ENCODE measurements at regions not wholly inside any gene's neighbourhood (a gene's known extent, or its start where the extent isn't known, plus 50 kb on each side); places are given as distances from the start of the nearest gene placed in this dataset.
"Not testable (repeated sequence)": the region's sequence is repeated elsewhere in the genome, so short reads cannot be mapped to it uniquely, and the experiment has no call there.

GRCh38 chr2:111505267-111505666 lies 378.7 kb downstream of the ANAPC1 start:
- not testable (repeated sequence) for H3K9ac ChIP-seq (ENCODE audit: low read depth, low read length); H3K9me3 ChIP-seq (ENCODE audit: control insufficient read depth, insufficient read depth, low read length); H3K4me1 ChIP-seq (ENCODE audit: insufficient read depth, low read length); H3K36me3 ChIP-seq (ENCODE audit: insufficient read depth, low read length)

- not testable (repeated sequence) for H3K9me3 ChIP-seq (ENCODE audit: control insufficient read depth, insufficient read depth, low read length); H3K36me3 ChIP-seq (ENCODE audit: insufficient read depth, low read length)
Measured at GRCh38 chr2:111506936-111507335, 377.1 kb downstream of the ANAPC1 start.

GRCh38 chr2:111509225-111509869 lies 374.6 kb downstream of the ANAPC1 start:
- not testable (repeated sequence) for H3K9ac ChIP-seq (ENCODE audit: low read depth, low read length); H3K4me1 ChIP-seq (ENCODE audit: insufficient read depth, low read length); H3K36me3 ChIP-seq (ENCODE audit: insufficient read depth, low read length); H3K9me3 ChIP-seq (ENCODE audit: control insufficient read depth, insufficient read depth, low read length)

More at GRCh38 chr2:111506936-111507335, 377.1 kb downstream of the ANAPC1 start:
- H3K9ac ChIP-seq (ENCODE audit: low read depth, low read length); H3K4me1 ChIP-seq (ENCODE audit: insufficient read depth, low read length): not testable (repeated sequence)

GRCh38 chr2:111510384-111510783 lies 373.6 kb downstream of the ANAPC1 start:
- H3K4me1 ChIP-seq (ENCODE audit: insufficient read depth, low read length); H3K9me3 ChIP-seq (ENCODE audit: control insufficient read depth, insufficient read depth, low read length); H3K9ac ChIP-seq (ENCODE audit: low read depth, low read length); H3K36me3 ChIP-seq (ENCODE audit: insufficient read depth, low read length): not testable (repeated sequence)

GRCh38 chr2:111511062-111511461 lies 372.9 kb downstream of the ANAPC1 start:
- not testable (repeated sequence) for H3K9me3 ChIP-seq (ENCODE audit: control insufficient read depth, insufficient read depth, low read length); H3K9ac ChIP-seq (ENCODE audit: low read depth, low read length); H3K4me1 ChIP-seq (ENCODE audit: insufficient read depth, low read length); H3K36me3 ChIP-seq (ENCODE audit: insufficient read depth, low read length)

GRCh38 chr2:111512378-111512777 lies 371.6 kb downstream of the ANAPC1 start:
- not testable (repeated sequence) for H3K4me1 ChIP-seq (ENCODE audit: insufficient read depth, low read length); H3K9ac ChIP-seq (ENCODE audit: low read depth, low read length); H3K9me3 ChIP-seq (ENCODE audit: control insufficient read depth, insufficient read depth, low read length); H3K36me3 ChIP-seq (ENCODE audit: insufficient read depth, low read length)

GRCh38 chr2:111514138-111514537 lies 369.9 kb downstream of the ANAPC1 start:
- H3K36me3 ChIP-seq (ENCODE audit: insufficient read depth, low read length); H3K9ac ChIP-seq (ENCODE audit: low read depth, low read length); H3K9me3 ChIP-seq (ENCODE audit: control insufficient read depth, insufficient read depth, low read length); H3K4me1 ChIP-seq (ENCODE audit: insufficient read depth, low read length): not testable (repeated sequence)

- not testable (repeated sequence) for H3K4me1 ChIP-seq (ENCODE audit: insufficient read depth, low read length); H3K36me3 ChIP-seq (ENCODE audit: insufficient read depth, low read length); H3K9ac ChIP-seq (ENCODE audit: low read depth, low read length); H3K9me3 ChIP-seq (ENCODE audit: control insufficient read depth, insufficient read depth, low read length)
Measured at GRCh38 chr2:111517050-111517720, 366.8 kb downstream of the ANAPC1 start.

GRCh38 chr2:111517721-111518053 lies 366.3 kb downstream of the ANAPC1 start:
- not testable (repeated sequence) for H3K4me1 ChIP-seq (ENCODE audit: insufficient read depth, low read length); H3K9me3 ChIP-seq (ENCODE audit: control insufficient read depth, insufficient read depth, low read length); H3K9ac ChIP-seq (ENCODE audit: low read depth, low read length); H3K36me3 ChIP-seq (ENCODE audit: insufficient read depth, low read length)

- Histone ChIP-seq H3K9me3 (ENCODE audit: control insufficient read depth, insufficient read depth, low read length) (no peaks in the 10 kb centered on the region), H3K9ac (ENCODE audit: low read depth, low read length) (no peak overlapping the region), H3K36me3 (ENCODE audit: insufficient read depth, low read length) (no peaks in the 10 kb centered on the region), H3K4me1 (ENCODE audit: insufficient read depth, low read length) (no peaks in the 10 kb centered on the region; the same call in 1 of the 2 replicates)
Measured at GRCh38 chr2:111519071-111519470, 364.9 kb downstream of the ANAPC1 start.

- H3K9ac ChIP-seq (ENCODE audit: low read depth, low read length): no peak overlapping the region
- H3K36me3 ChIP-seq (ENCODE audit: insufficient read depth, low read length): no peaks in the 10 kb centered on the region
- H3K9me3 ChIP-seq (ENCODE audit: control insufficient read depth, insufficient read depth, low read length): no peaks in the 10 kb centered on the region
- H3K4me1 ChIP-seq (ENCODE audit: insufficient read depth, low read length): peaks cover 7% of the 10 kb centered on the region
Measured at GRCh38 chr2:111522231-111522768, 361.7 kb downstream of the ANAPC1 start.

- peaks cover 7% of the 10 kb centered on the region for H3K4me1 ChIP-seq (ENCODE audit: insufficient read depth, low read length)
- H3K9me3 ChIP-seq (ENCODE audit: control insufficient read depth, insufficient read depth, low read length): no peaks in the 10 kb centered on the region
- H3K36me3 ChIP-seq (ENCODE audit: insufficient read depth, low read length): no peaks in the 10 kb centered on the region
- no peak overlapping the region for H3K9ac ChIP-seq (ENCODE audit: low read depth, low read length)
Measured at GRCh38 chr2:111523009-111523408, 361.0 kb downstream of the ANAPC1 start.

- not testable (repeated sequence) for H3K9ac ChIP-seq (ENCODE audit: low read depth, low read length); H3K9me3 ChIP-seq (ENCODE audit: control insufficient read depth, insufficient read depth, low read length); H3K36me3 ChIP-seq (ENCODE audit: insufficient read depth, low read length); H3K4me1 ChIP-seq (ENCODE audit: insufficient read depth, low read length)
Measured at GRCh38 chr2:111525026-111525425, 359.0 kb downstream of the ANAPC1 start.

GRCh38 chr2:111526041-111526639 lies 357.9 kb downstream of the ANAPC1 start:
- H3K9me3 ChIP-seq (ENCODE audit: control insufficient read depth, insufficient read depth, low read length); H3K4me1 ChIP-seq (ENCODE audit: insufficient read depth, low read length): not testable (repeated sequence)

GRCh38 chr2:111527707-111528400 lies 356.1 kb downstream of the ANAPC1 start:
- not testable (repeated sequence) for H3K36me3 ChIP-seq (ENCODE audit: insufficient read depth, low read length); H3K9me3 ChIP-seq (ENCODE audit: control insufficient read depth, insufficient read depth, low read length); H3K9ac ChIP-seq (ENCODE audit: low read depth, low read length); H3K4me1 ChIP-seq (ENCODE audit: insufficient read depth, low read length)

More at GRCh38 chr2:111526041-111526639, 357.9 kb downstream of the ANAPC1 start:
- not testable (repeated sequence) for H3K36me3 ChIP-seq (ENCODE audit: insufficient read depth, low read length); H3K9ac ChIP-seq (ENCODE audit: low read depth, low read length)

All from ES-I3 (cell line).